Activated gamma-delta T cell treated with Interleukin-2 at 50 U/mL for 16 hours (primary cell): ENCODE measurements at regions not wholly inside any gene's neighbourhood (a gene's known extent, or its start where the extent isn't known, plus 50 kb on each side); places are given as distances from the start of the nearest gene placed in this dataset.
"Not testable (repeated sequence)": the region's sequence is repeated elsewhere in the genome, so short reads cannot be mapped to it uniquely, and the experiment has no call there.

ENCODE experiments used
- DNase-seq: peaks from one replicate; pipeline ENCODE4 v3.0.0-alpha.2; 2020

DNA sequence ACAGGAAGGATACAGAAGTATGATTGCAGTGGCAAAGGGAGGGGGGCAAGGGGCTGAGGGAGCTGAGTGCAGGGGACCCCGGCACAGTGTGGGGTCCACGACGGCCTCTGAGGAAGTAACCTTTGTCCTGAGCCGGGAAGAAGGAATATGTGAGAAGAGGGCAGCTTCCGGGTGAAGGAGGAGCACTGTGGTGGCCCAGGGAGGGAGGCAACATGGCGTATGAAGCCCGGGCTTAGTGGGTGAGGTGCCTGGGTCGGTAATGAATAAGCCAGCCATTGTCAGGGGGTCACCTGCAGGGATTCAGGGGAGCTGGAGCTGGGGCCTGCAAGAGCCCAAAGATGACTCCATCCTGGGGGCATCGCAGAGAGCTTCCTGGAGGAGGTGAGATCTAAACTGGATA lies 200.4 kb downstream of the FOXD2 start:
- no peak for DNase-seq

DNA sequence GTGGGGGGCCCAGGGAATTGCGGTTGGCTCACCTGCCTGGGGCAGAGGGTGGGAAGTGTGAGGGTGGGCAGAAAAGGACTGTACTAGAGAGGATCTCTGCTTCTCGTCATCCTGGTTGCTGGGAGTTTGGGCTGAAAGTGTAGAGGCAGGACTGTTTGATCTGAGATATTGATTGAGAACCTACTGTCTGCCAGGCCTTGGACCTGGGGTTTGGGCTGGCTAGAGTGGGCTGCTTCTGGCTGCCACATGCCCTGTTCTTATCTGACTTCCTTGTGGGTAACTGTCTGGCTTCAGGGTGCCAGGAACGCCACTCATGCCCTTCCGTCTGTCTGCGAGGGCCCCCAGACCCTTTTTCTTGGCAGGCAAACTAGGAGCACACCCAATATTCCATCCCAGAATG lies 200.9 kb downstream of the FOXD2 start:
- DNase-seq, result no peak

- DNase-seq, result no peak
These were observed 205.7 kb downstream of the FOXD2 start for GRCh38 chr1:47643306-47644211.

DNA sequence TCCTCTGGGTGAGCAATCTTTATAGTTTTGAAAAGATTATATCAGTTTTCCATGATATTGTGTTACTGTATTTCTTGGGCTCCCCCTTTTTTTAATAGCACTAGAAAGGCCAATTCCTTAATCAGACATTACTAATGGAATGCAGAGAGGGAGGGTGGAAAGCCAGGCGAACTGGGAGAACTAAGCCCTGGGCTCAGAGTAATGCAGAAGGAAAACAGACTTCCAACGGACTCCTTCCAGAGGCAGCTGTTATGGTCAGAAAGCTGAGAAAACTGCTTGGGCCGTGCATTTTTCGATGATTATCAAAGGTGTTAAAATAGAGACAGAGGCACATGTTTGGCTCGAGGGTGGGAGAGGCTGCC lies 206.3 kb downstream of the FOXD2 start:
- no peak for DNase-seq

DNA sequence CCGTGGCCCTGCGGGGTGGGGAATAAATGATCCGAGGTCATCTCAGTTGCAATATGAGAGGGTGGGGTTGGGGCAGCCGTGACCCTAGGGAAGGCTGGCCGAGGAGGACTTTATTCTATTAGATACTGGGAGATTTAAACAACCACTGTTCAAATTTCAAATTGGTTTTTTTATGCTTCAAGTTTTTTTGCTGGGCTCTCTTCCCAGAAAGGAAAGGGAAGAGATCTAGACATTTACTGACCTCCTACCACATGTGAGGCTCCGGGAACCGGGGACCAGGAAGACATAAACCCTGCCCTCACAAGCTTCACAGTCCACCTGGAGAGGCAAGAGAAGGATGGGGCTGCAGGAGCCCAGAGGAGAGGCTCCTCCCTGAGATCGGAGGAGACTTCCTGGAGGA lies 207.3 kb downstream of the FOXD2 start:
- no peak for DNase-seq

GRCh38 chr1:47646676-47647075 lies 208.8 kb downstream of the FOXD2 start:
- DNase-seq, result no peak

- no peak for DNase-seq
These were observed 209.5 kb downstream of the FOXD2 start for GRCh38 chr1:47647327-47647845.

DNA sequence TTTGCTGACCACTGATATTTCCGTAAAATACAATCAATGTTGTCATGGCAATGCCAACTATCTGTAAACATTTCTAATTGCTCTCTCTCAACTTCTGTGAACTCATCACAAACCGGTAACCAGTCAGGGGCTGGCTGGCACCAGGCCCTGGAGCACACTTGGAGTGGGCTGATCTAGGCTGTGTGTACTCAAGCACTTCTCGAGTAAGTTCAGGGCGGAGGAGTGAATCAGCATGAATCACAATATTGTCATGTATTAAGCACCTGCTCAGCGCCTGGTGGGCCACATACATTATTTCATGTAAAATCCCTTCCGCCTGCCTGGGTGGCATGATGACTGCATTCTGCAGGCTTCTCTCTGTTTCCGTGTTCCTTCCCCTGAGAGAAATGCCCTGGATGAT lies 212.4 kb downstream of the FOXD2 start:
- no peak for DNase-seq

- DNase-seq, result no peak
These were observed 212.8 kb downstream of the FOXD2 start for GRCh38 chr1:47650611-47651010.

- no peak for DNase-seq
These were observed 213.7 kb downstream of the FOXD2 start for GRCh38 chr1:47651311-47652089.

DNA sequence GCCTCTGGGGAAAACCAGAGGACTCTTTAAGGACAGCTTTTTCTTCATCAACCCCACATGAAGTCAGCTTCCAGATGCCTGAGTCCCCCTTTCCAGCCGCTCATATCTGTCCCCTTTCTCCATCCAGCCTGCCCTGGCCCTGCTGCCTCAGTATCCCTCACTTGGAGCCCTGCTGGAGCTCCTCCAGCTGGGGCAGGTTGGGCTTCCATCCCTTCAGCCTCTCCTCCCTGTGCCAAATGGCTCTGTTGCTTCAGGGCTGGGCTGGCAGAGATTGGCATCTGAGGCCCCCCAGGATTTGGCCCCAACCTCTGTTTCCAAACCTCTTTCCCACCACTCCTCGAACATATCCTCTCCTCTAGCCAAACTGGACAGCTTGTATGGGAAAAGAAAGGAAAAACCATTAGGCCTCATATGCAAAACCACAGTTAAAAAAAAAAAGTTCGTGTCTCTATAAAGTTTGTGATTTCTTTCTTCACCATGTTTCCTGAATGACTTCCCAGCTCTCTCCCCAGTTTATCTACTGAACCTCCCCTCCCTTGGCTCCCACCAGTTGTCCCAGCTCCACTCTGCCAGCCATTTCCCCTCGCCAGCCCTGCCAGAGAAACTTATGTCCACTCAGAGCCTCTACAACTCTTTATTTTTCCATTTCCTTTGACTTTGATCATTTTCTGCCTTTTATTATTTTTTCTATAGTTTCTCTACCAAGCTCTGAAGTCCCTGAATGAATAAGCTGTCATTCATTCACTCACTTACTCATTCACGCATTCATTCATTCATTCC lies 217.9 kb downstream of the FOXD2 start:
- no peak for DNase-seq

DNA sequence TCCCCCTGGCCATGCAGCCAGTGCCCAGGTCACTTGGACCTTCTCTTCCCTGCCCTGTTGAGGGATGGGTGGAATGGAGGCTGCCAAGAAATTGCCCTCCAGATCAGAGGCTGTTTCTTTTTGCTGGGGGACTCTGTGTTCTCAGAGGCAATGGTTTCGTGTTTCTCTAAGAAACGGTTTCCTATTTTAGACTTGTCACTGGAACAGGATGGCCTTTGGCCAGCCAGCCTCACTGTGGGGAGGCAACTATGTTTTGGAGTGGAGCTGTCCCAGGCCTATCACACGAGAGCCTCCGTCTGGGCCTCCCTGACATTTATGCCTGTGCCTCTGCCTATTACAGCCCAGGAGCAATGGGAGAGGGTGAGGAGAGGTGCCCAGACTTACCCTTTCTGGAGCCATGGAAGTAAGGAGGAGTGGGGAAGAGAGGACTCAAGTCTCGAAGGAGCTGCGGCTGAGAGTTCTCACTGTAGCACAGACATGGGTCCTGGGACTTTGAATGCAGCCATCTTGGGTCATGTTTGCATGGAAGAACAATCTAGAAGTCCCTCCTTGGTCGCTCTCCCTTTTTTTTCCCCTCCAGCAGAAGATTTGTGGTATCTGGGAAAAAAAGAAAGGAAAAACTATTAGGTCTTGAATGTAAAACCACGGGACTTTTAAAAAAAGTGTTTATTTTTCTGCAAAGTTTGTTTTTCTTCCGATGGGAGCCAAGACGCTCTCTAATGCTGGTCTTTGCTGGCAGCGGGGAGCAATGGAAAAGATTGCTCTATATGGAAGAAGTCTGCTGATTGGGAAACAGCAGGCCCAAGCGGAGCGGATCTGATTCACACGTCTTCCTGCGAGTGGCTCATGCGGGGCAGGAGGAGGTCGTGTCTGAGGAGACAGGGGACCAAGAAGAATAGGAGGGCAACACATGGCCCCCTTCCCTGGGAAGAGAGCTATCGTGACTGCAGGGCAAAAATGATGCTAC lies 219.2 kb downstream of the FOXD2 start:
- DNase-seq, result no peak

DNA sequence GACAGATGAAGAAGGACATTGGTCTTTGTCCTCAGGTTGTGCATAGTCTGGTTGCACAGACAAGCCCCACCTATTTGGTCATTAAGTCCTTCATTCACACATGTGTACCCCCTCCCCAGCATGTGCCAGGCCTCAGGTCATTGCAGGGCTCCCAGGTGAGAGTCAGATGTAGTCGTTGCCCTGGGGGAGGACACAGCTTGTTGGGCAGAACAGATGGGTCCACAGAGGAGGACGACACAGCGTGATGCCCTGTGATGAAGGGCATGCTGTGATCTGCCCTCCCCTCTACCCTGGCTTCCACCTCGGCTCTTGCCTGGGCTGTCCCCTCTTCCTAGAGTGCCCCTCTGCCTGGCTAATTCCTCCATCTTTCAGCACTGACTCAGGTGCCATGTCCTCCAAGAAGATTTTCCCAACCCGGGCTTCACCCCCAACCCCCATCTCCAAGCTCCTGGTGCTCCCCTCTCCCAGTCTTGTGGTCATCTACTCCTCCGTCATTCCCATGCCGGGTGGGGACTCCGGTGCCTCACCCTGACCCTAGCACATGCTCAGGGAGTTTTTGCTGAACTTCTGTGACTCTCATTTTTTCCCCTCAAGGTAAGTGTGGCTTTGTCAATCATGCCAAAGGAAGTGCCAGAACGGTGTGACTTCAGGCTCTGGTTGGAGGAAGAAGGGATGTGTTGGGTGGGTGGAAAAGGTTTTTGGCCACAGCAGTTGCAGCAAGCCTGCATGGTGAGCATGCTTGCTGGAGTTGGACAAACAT lies 220.5 kb downstream of the FOXD2 start:
- DNase-seq, result no peak

GRCh38 chr1:47659146-47659545 lies 221.3 kb downstream of the FOXD2 start:
- no peak for DNase-seq

DNA sequence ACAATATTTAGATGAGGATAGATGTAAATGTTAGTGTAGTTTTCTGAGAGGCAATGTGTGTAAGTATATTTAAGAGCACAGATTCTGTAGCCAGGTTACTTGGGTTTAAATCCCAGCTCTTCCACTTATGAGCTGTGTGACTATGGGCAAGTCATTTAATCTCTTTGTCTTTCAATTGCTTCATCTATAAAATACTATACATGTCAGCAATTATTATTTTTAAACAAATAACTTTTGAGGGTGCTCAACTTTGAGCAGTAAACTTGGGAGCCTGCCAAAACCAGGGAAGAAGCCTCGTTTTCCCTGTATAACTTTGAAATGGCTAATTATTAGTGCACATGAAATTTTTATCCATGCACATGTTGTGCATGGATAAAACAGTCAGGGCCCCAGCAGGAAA lies 222.8 kb downstream of the FOXD2 start:
- no peak for DNase-seq

DNA sequence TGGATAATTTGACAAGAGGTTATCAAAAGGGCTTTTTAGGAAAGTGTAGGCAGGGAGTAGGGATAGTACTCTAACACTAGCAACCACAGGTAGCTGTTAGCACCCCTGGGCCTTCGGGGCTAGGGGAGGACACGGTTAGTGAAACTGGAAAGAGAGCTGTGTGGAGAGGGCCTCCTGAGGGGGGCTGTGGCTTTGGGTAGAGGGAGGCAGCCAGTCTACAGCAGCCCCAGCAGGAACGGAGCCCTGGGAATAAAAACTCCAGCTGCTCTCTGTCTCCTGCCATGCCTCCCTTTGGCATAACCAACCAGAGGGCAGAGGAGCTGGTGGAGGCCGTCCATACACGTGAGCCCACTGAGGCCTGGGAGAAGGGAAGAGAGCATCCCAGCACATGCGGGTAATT lies 223.2 kb downstream of the FOXD2 start:
- DNase-seq, result no peak

DNA sequence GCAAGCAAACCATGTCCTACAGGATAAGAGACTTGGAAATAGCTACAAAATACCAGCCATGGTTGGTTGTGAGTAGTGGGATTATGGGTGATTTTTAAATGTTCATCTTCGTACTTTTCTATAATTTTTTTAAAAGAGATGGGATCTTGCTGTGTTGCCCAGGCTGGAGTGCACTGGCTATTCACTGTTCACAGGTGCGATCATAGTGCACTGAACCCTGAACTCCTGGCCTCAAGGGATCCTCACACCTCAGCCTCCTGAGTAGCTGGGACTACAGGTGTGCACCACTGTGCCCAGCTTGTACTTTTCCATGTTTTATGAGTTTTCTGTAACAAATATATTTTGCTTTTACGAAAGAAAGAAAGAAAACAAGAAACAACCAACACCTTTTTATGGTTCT lies 224.2 kb downstream of the FOXD2 start:
- no peak for DNase-seq

- DNase-seq, result no peak
These were observed 225.4 kb downstream of the FOXD2 start for GRCh38 chr1:47663286-47663685.

DNA sequence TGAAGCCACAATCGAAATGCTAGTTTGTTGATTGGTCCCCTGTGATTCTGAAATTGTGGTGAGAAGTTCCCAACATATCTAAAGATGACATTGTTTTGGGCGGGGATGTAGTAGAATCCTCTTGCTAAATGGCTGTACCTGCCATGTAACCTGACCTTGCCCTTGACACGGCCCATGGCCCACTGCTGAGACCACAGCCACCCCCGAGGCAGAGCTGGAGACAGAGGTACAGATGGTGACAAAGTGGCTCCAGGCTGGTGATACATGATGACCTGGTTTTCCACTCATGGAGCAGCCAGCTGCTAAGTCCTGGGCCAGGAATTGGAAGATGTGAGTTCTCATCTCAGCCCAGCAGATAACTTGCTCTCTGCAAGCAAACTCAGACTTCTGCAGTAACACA lies 226.5 kb downstream of the FOXD2 start:
- no peak for DNase-seq

DNA sequence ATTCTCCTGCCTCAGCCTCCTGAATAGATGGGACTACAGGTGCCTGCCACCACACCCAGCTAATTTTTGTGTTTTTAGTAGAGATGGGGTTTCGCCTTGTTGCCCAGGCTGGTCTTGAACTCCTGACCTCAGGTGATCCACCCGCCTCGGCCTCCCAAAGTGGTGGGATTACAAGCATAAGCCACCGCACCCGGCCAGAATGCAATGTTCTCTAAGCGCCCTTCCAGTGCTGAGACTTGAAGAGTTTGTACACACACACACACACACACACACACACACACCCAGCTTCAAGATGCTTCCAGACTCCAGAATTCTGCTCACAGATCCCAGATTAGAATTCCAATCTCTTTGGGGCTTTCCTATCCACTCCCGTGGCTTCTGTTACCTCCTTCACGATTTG lies 227.1 kb downstream of the FOXD2 start:
- not testable (repeated sequence) for DNase-seq

- DNase-seq, result no peak
These were observed 231.3 kb downstream of the FOXD2 start for GRCh38 chr1:47669081-47669585.
